ENCODE measurements at regions not wholly inside any gene's neighbourhood (a gene's known extent, or its start where the extent isn't known, plus 50 kb on each side); places are given as distances from the start of the nearest gene placed in this dataset.
"Not testable (repeated sequence)": the region's sequence is repeated elsewhere in the genome, so short reads cannot be mapped to it uniquely, and the experiment has no call there.

GRCh38 chr14:40362856-40363255, 930.6 kb upstream of the FBXO33 start:
- DNase-seq (ENCODE audit: low spot score), result no peak
- in situ Hi-C loops (cut with HindIII; ENCODE audit: low sequenced_read_pairs), result no loop called here

GRCh38 chr14:40354754-40355153, 922.5 kb upstream of the FBXO33 start:
- in situ Hi-C loops (cut with HindIII; ENCODE audit: low sequenced_read_pairs), result no loop called here
- no peak for DNase-seq (ENCODE audit: low spot score)

GRCh38 chr14:40348104-40348503, 915.9 kb upstream of the FBXO33 start:
- DNase-seq (ENCODE audit: low spot score); in situ Hi-C loops (cut with HindIII; ENCODE audit: low sequenced_read_pairs): not testable (repeated sequence)

GRCh38 chr14:40347675-40348074, 915.4 kb upstream of the FBXO33 start:
- in situ Hi-C loops (cut with HindIII; ENCODE audit: low sequenced_read_pairs), result no loop called here
- no peak for DNase-seq (ENCODE audit: low spot score)

GRCh38 chr14:40346275-40346674, 914.0 kb upstream of the FBXO33 start:
- in situ Hi-C loops (cut with HindIII; ENCODE audit: low sequenced_read_pairs), result no loop called here
- DNase-seq (ENCODE audit: low spot score), result no peak

- in situ Hi-C loops (cut with HindIII; ENCODE audit: low sequenced_read_pairs), result no loop called here
- DNase-seq (ENCODE audit: low spot score), result no peak
Measured at GRCh38 chr14:40345334-40345733, 913.1 kb upstream of the FBXO33 start.

GRCh38 chr14:40340708-40341107, 908.5 kb upstream of the FBXO33 start:
- DNase-seq (ENCODE audit: low spot score), result no peak
- in situ Hi-C loops (cut with HindIII; ENCODE audit: low sequenced_read_pairs), result no loop called here

GRCh38 chr14:40336846-40337245, 904.6 kb upstream of the FBXO33 start:
- in situ Hi-C loops (cut with HindIII; ENCODE audit: low sequenced_read_pairs), result no loop called here
- DNase-seq (ENCODE audit: low spot score), result no peak

- in situ Hi-C loops (cut with HindIII; ENCODE audit: low sequenced_read_pairs); DNase-seq (ENCODE audit: low spot score): not testable (repeated sequence)
Measured at GRCh38 chr14:40326519-40326918, 894.3 kb upstream of the FBXO33 start.

- no peak for DNase-seq (ENCODE audit: low spot score)
- in situ Hi-C loops (cut with HindIII; ENCODE audit: low sequenced_read_pairs), result no loop called here
Measured at GRCh38 chr14:40318211-40318719, 886.0 kb upstream of the FBXO33 start.

- no peak for DNase-seq (ENCODE audit: low spot score)
- in situ Hi-C loops (cut with HindIII; ENCODE audit: low sequenced_read_pairs), result no loop called here
Measured at GRCh38 chr14:40317690-40318089, 885.5 kb upstream of the FBXO33 start.

GRCh38 chr14:40312296-40312695, 880.1 kb upstream of the FBXO33 start:
- in situ Hi-C loops (cut with HindIII; ENCODE audit: low sequenced_read_pairs), result no loop called here
- no peak for DNase-seq (ENCODE audit: low spot score)

- DNase-seq (ENCODE audit: low spot score), result no peak
- in situ Hi-C loops (cut with HindIII; ENCODE audit: low sequenced_read_pairs), result no loop called here
Measured at GRCh38 chr14:40309124-40309523, 876.9 kb upstream of the FBXO33 start.

- in situ Hi-C loops (cut with HindIII; ENCODE audit: low sequenced_read_pairs), result no loop called here
- no peak for DNase-seq (ENCODE audit: low spot score)
Measured at GRCh38 chr14:40308240-40308639, 876.0 kb upstream of the FBXO33 start.

- DNase-seq (ENCODE audit: low spot score), result no peak
- in situ Hi-C loops (cut with HindIII; ENCODE audit: low sequenced_read_pairs), result no loop called here
Measured at GRCh38 chr14:40296821-40297220, 864.6 kb upstream of the FBXO33 start.

- DNase-seq (ENCODE audit: low spot score), result no peak
- in situ Hi-C loops (cut with HindIII; ENCODE audit: low sequenced_read_pairs), result no loop called here
Measured at GRCh38 chr14:40292664-40293063, 860.4 kb upstream of the FBXO33 start.

GRCh38 chr14:40282196-40282595, 850.0 kb upstream of the FBXO33 start:
- in situ Hi-C loops (cut with HindIII; ENCODE audit: low sequenced_read_pairs), result no loop called here
- no peak for DNase-seq (ENCODE audit: low spot score)

GRCh38 chr14:40280652-40281051, 848.4 kb upstream of the FBXO33 start:
- in situ Hi-C loops (cut with HindIII; ENCODE audit: low sequenced_read_pairs), result no loop called here
- DNase-seq (ENCODE audit: low spot score), result no peak

GRCh38 chr14:40273417-40273816, 841.2 kb upstream of the FBXO33 start:
- DNase-seq (ENCODE audit: low spot score), result no peak
- in situ Hi-C loops (cut with HindIII; ENCODE audit: low sequenced_read_pairs), result no loop called here

GRCh38 chr14:40271480-40271879, 839.2 kb upstream of the FBXO33 start:
- in situ Hi-C loops (cut with HindIII; ENCODE audit: low sequenced_read_pairs), result no loop called here
- no peak for DNase-seq (ENCODE audit: low spot score)

GRCh38 chr14:40269436-40269835, 837.2 kb upstream of the FBXO33 start:
- no peak for DNase-seq (ENCODE audit: low spot score)
- in situ Hi-C loops (cut with HindIII; ENCODE audit: low sequenced_read_pairs), result no loop called here

GRCh38 chr14:40268236-40268635, 836.0 kb upstream of the FBXO33 start:
- DNase-seq (ENCODE audit: low spot score), result no peak
- in situ Hi-C loops (cut with HindIII; ENCODE audit: low sequenced_read_pairs), result no loop called here

Measured in G401 (cell line).